ENCODE measurements at regions not wholly inside any gene's neighbourhood (a gene's known extent, or its start where the extent isn't known, plus 50 kb on each side); places are given as distances from the start of the nearest gene placed in this dataset.

DNA sequence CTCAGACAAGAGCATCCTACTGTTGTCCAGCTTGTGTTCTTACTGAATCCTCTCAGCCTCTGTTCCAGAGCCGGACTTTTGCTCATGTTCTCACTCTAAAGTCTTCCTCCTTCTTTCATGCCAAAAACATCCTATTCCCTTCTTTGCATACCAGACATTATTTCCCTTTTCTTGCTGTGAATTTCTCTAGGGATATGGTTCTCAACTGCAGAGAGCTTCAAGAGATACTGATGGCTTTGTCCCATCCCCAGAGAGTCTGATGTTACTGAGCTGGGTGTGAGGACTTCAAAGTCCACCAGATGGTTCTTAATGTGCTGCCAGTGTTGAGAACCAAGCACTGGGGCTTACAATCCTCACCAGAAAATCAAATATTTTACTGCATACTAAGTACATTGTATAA, 98.6 kb upstream of the FER start:
- no peak overlapping the region for H3K4me3 ChIP-seq (ENCODE audit: low read depth, low read length)
- DNase-seq (ENCODE audit: low read depth) = no peak
- TF ChIP-seq, protein P1, sequence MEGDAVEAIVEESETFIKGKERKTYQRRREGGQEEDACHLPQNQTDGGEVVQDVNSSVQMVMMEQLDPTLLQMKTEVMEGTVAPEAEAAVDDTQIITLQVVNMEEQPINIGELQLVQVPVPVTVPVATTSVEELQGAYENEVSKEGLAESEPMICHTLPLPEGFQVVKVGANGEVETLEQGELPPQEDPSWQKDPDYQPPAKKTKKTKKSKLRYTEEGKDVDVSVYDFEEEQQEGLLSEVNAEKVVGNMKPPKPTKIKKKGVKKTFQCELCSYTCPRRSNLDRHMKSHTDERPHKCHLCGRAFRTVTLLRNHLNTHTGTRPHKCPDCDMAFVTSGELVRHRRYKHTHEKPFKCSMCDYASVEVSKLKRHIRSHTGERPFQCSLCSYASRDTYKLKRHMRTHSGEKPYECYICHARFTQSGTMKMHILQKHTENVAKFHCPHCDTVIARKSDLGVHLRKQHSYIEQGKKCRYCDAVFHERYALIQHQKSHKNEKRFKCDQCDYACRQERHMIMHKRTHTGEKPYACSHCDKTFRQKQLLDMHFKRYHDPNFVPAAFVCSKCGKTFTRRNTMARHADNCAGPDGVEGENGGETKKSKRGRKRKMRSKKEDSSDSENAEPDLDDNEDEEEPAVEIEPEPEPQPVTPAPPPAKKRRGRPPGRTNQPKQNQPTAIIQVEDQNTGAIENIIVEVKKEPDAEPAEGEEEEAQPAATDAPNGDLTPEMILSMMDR (conservative IDR thresholded peaks at IDR 0.05; ENCODE audit: low read depth, low read length) = no peak

DNA sequence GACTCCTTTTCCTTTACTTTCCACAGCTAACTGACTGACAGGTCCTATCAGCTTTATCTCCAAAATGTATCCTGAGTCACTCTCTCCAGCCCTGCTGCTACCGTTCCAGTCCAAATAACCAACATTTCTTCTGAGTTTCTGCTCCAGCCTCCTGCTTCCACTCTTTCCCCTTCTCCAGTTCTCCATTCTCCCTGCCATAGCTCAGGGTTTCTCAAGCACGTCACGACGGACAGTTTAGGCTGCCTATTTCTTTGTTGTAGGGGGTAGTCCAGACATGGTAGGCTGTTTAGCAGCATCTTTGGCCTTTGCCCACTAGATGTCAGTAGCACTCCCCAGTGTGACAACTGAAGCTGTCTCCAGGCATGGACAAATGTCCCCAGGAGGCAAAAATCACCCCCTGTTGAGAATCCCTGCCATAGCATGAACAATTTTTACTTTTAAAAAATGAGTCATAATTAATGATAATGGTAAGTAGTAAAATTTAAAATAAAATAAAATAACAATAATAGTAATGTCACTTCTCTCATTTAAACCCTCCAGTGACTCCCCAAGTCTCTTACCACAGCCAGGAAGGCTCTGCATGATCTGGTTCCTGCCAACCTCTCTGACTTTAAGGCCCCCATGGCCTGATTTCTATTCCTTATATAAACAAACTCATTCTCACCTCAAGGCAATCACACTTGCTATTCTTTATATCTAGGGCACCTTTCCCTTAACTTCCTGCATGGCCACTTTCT, 105.4 kb upstream of the FER start:
- DNase-seq (ENCODE audit: low read depth) = peak; percentile 81
- peak overlapping the region; percentile 3 for H3K4me3 ChIP-seq (ENCODE audit: low read depth, low read length)
- TF ChIP-seq, protein P1 (conservative IDR thresholded peaks at IDR 0.05; ENCODE audit: low read depth, low read length) = peak; percentile 98

DNA sequence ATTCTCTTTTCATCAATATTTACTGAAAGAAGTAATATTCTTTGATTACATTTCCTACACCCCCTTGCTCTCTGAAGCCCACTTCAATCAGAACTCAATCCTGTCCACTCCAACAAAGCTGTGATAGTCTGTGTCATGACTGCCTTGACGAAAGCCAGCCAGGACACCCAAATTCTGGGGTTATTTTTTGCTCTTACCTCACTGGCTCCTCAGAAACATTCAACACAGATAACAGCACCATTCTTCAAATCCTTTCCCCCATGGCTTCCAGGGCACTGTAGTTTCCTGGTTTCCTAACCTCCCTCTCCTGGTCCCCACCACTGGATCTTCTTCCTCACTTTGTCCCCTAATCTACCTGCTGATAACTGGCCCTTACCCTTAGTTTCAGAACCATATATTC, 106.1 kb upstream of the FER start:
- H3K4me3 ChIP-seq (ENCODE audit: low read depth, low read length) = no peak overlapping the region
- no peak for DNase-seq (ENCODE audit: low read depth)
- TF ChIP-seq, protein P1 (conservative IDR thresholded peaks at IDR 0.05; ENCODE audit: low read depth, low read length) = no peak

DNA sequence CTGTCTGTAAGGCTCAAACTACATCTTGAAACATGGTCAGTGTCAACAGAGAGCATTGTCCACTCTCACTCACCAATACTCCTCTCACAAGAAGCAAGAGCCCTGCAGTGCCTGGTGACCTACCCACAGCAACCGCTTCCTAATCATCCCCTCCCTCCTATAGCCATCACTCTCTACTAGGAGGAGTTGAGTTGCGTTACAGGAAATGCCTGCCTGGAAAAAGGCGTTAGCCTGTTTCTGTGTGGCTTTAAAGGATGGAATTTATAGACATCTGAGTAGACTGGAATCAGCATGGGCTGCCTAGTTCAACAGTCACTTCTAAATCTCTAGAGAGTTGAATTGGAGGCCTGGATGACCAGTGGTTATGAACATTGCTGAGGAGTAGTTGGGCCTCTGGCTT, 108.3 kb upstream of the FER start:
- no peak overlapping the region for H3K4me3 ChIP-seq (ENCODE audit: low read depth, low read length)
- peak; percentile 26 for DNase-seq (ENCODE audit: low read depth)
- TF ChIP-seq, protein P1 (conservative IDR thresholded peaks at IDR 0.05; ENCODE audit: low read depth, low read length) = no peak

DNA sequence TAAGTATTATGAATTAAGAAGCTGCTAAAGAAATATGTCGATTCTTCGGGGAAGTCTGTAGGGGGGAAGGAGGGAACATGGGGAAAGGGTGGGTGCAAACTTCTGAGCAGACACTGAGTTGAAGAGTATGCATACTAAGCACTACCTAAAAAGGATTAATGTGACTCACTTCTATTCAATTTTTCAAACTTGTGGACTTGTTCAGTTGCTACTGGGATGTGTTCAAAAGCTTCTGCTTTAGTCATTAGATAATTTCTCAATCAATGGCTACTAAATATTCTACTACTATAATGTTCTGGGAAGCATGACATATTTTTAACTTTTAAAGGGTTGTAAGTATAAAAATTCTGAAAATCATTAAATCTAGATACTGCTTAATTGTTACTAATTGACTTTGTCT, 109.7 kb upstream of the FER start:
- TF ChIP-seq, protein P1 (conservative IDR thresholded peaks at IDR 0.05; ENCODE audit: low read depth, low read length) = no peak
- H3K4me3 ChIP-seq (ENCODE audit: low read depth, low read length) = no peak overlapping the region
- DNase-seq (ENCODE audit: low read depth) = no peak

DNA sequence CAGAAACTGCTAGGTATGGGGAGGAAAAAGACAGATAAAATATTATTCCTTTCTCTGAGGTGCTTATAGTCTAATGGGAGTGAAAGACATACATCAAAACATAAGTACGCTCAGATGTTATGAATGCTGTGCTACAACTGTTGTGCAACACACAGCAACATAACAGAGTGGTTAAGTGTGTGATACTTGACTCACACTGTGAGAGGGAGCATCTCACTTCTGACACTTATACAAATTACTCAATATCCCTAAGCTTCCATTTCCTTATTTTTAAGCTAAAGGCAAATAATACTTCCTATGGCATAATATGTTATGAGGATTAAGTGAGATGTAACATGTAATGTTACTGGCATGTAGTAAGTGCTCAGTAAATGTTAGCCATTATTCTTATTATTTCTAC, 110.6 kb upstream of the FER start:
- DNase-seq (ENCODE audit: low read depth) = peak; percentile 65
- H3K4me3 ChIP-seq (ENCODE audit: low read depth, low read length) = no peak overlapping the region
- TF ChIP-seq, protein P1 (conservative IDR thresholded peaks at IDR 0.05; ENCODE audit: low read depth, low read length) = no peak

Data from choroid plexus epithelial cell (primary cell).